OCI-LY1 (cell line): ENCODE measurements at regions not wholly inside any gene's neighbourhood (a gene's known extent, or its start where the extent isn't known, plus 50 kb on each side); places are given as distances from the start of the nearest gene placed in this dataset.

Experiments
- CTCF ChIP-seq: fragments of 200-600 bp; sonication (generic), shearing (Covaris generic); IDR thresholded peaks from 2 replicates; pipeline ENCODE4 v1.5.1; 2017; ENCODE audit warnings: mild to moderate bottlenecking, antibody characterized with exemption, low read length, moderate library complexity, mixed read lengths
- EZH2 ChIP-seq: fragments of 200-600 bp; sonication (generic), shearing (Covaris generic); IDR thresholded peaks from 2 replicates; pipeline ENCODE4 v1.8.0; 2017; ENCODE audit warnings: borderline replicate concordance, mixed run types, mild to moderate bottlenecking, antibody characterized with exemption, low read length, moderate library complexity, mixed read lengths

GRCh38 chr4:13797061-13797460 lies 169.5 kb upstream of the BOD1L1 start:
- TF ChIP-seq CTCF (no peak), EZH2 (no peak)
